HG02759 (cell line): ENCODE measurements at regions not wholly inside any gene's neighbourhood (a gene's known extent, or its start where the extent isn't known, plus 50 kb on each side); places are given as distances from the start of the nearest gene placed in this dataset.
A peak's percentile ranks its signal among the peaks of the same experiment; 100 is the strongest.
"Not testable (repeated sequence)": the region's sequence is repeated elsewhere in the genome, so short reads cannot be mapped to it uniquely, and the experiment has no call there.

Experiments
- ATAC-seq: cut with Tn5 transposase; IDR thresholded peaks from one replicate; pipeline ENCODE4 v1.9.1; 2021; ENCODE audit warnings: mild to moderate bottlenecking, moderate library complexity; ENCODE audit not compliant: unreplicated experiment

DNA sequence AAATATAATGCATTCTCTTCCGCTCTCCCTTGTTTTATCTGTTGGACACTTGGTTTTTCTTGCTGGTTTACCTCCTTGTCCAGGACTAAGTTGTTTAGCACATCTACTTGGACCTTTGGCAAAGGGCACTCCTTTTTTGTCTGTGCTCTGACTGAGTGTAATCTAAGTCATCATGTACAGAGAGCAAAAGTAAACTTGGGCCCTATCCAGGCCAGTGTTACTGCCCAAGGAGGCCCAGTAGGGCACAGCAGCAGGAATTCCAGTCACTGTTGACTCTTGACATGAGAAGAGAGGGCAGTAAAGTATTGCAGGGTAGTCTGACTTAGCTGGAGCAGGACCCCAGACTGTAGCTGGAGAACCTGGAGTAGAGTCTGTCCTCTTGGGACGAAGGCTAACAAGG is 445.5 kb downstream of the ZIC3 start:
- no peak for ATAC-seq

DNA sequence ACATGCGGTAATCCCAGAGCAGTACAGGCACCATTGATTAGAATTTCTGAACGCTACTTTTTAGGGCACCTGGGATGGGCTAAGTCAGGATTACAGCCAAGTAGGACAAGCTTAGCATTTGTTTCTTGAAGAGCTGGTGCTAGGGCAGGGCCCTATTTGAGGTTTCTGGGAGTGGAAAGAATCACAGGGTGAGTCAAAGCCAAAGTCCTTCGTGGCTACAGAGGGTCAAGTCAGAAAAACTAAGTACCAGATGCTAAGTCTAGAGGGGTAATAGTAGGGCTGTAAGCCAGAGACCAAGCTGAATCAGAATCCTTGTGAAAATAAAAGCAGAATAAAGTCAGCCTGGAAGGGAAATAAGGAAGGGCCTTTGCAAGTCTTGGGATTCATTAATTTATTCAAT is 448.6 kb downstream of the ZIC3 start:
- no peak for ATAC-seq

DNA sequence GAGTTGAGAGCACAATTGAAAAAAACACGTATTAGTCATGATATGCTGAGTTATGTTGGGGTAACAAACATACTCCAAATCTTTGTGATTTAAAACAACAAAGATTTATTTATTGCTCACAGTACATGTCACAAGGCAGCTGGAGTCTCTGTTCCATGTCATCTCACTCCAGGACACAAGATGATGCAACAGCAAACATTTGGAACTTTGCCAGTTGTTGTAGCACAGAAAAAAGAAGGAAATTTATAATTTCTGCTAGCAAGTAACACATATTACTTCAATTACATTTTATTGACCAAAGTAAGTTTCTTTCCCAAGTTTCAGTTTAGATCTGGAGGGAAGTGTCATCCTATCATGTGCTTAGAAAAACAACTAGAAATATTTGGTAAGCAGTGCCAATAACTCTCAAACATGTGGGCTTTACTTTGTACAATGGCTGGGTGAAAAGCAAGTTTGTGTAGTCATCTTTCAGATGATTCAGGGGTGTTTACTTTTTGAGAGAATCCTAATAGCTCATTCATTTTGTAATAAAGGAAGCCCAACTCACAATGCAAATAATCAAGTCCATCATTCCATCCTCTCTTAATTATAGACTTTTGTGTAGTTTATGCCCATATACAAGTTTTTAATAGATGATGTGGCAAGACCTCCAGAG is 452.3 kb downstream of the ZIC3 start:
- no peak for ATAC-seq

DNA sequence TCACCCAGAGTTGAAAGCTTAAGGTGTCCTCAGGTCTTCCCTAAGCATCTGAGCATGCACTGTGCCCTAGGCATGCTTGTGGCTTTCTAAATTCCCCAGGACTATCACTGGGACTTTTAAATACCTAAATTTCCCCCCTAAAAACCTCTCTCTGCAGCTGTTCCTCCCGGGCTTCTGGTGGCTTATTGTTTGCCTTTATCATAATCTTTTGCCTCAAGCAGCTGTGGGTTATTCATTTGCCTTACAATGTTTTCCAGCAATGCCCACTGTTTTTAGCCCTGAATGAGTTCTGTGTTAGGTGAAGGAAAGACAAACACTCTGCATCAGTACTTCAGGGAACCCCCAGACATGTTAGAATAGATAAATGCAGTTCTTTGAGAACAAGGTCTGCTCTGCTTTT is 455.0 kb downstream of the ZIC3 start:
- ATAC-seq = no peak

DNA sequence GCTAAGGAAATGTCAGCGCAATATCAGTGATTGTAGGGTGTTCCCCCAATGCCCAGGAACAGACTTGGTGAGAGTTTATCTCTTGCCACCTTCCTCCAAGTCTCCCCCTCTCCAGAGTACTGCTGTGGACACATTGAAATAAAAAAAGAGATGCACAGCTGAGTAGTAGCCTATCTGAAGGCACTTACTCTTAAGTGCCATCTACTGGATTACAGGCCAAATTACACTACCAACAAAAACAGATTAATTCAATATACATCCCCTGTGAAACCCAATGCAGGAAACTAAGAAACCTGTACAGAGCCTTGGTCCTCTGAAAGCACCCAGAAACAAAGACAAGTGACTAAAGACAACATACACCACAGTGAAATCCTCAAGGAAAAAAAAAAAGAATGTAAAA is 460.3 kb downstream of the ZIC3 start:
- ATAC-seq = peak; percentile 50

DNA sequence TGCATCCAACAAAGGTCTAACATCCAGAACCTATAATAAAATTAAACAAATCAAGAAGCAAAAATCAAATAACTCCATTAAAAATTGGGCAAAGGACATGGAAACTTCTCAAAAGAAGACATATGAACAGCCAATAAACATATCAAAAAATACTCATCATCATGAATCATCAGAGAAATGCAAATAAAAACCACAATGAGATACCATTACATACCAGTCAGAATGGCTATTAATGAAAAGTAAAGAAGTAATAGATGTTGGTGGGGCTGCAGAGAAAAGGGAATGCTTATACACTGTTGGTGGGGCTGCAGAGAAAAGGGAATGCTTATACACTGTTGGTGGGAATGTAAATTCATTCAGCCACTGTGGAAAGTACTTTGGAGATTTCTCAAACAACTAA is 465.8 kb downstream of the ZIC3 start:
- no peak for ATAC-seq

DNA sequence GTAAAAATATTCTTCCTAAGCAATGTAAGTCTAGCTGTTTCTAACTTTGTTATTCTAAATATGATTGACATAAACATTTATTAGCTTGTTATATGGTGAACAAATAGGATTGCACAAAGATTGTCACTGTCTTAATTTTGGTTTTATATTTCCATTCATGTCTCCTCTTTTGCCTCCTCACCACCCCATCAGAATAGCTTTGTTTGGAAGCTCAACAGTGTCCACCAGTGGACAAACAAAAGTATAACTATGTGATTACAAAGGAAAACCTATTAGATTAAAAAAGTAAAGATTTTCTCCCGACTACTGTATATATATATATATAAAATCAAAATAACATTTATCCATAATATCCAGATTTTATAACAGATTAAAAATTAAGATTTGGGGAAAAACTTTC is 468.2 kb downstream of the ZIC3 start:
- ATAC-seq = no peak

DNA sequence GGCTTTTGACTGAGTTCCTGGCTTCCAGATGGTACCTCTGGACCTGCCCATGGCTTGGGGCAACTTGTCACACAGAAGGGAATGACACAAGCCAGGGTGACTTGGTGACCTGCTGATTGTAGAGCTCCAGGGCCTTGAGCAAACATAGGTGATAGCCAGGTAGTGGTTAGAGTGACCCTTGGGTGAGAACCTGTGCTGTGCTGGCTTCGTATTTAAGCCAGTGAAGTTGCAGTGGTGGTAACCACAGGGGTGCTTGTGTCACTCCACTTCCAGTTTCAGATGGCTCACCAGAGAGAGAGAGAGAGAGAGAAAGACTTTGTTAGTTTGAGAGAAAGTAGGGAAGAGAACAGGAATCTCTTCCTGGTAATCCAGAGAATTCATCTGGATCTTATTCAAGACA is 471.6 kb downstream of the ZIC3 start:
- ATAC-seq = no peak

DNA sequence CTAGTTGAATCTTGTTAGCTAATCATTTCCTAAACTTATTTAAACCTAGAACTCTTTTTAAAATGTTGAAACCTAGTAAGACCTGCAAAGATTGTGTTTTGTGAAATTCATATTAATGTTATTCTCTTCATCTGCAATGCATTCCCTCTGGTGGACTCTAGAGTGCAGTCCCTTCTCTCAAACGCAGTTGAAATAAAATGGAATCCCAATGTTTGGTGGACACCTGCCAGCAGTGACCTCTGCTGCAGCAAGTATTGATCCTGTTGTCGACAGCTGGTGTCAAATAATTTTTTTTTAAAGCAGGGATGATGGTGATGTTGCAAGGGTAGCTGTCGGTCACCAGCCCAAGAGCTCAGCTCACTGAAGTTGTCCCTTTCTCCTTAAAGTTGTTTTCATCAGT is 492.0 kb downstream of the ZIC3 start:
- ATAC-seq = no peak

DNA sequence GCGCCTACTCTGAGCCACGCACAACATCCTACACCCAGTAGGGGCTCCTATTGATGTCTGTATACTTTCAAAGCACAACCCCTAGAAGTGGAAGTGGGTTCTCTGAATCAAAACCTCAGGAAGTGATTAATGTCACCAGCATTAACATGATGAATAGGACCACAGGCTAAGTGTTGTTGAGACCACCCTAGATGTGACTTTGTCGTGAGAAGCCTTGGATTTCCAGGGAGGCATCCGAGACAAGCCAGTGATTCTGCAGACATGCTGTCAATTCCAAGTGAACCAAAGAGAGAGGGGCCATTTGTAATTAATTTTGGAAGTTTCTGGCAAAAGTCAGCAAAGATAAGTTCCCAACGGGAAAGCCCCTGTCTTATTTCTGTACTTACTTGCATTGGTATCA is 493.0 kb downstream of the ZIC3 start:
- ATAC-seq = no peak

DNA sequence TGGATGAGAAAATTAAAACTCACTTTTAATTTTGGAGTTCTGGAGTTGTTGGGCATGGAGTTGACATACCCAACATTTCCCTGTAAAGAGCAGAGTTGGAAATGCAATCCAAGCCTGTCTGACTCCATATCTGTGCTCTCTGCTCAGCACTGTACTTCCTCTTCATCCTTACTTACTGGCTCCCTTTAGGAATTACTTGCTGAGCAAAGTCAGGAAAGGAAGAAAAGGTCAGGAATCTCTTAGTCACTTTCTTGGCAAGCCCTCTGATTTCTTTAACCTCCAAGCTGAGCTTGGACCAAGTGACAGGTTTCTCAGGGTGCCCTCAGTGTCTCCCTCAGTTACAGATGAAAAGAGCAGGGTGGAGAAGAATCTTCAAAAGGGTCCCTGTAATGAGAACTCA is 501.5 kb downstream of the ZIC3 start:
- ATAC-seq = no peak

DNA sequence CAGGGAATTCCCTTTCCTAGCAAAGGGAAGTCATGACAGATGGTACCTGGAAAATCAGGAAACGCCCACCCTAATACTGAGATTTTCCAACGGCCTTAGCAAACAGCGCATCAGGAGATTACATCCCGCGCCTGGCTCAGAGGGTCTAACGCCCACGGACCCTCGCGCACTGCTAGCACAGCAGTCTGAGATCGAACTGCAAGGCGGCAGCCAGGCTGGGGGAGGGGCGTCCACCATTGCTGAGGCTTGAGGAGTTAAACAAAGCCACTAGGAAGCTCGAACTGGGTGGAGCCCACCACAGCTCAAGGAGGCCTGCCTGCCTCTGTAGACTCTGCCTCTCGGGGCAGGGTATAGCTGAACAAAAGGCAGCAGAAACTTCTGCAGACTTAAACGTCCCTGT is 507.7 kb downstream of the ZIC3 start:
- ATAC-seq = no peak

DNA sequence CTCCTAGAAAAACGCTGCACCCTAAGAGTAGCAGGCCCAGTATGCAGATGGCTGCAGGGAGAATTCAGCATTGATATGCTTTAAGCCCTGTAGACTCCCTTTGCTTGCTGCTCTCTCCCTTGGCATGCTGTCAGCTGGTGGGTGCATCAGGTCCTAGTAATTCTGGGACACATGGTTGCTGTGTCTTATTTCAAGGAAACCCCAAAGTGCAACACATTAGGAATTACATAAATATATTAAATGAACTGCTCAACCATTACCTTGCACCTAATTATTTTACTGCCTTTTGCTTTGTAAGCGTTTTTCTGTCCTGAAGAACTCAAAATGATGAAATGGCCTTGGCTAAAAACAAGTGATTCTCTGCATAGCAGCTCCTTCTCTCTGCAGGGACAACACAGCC is 516.3 kb downstream of the ZIC3 start:
- ATAC-seq = no peak

DNA sequence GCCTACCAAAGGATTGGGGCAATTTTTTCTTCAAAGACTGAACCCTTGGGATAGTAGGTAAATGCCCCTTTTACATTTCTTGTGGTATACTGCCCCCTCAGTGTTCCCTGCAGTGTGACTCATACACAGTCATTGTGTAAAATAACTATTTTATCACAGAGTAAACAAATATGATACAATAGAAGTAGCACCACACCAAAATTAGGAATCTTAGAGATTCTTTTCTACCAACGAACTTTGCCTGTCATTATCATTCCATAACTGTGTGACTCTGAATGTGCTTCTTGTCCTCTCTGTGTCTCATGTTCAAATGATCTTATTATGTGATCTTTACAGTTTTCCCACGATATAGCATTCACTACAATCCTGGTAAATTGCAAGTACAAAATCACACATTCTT is 517.0 kb downstream of the ZIC3 start:
- ATAC-seq = no peak

DNA sequence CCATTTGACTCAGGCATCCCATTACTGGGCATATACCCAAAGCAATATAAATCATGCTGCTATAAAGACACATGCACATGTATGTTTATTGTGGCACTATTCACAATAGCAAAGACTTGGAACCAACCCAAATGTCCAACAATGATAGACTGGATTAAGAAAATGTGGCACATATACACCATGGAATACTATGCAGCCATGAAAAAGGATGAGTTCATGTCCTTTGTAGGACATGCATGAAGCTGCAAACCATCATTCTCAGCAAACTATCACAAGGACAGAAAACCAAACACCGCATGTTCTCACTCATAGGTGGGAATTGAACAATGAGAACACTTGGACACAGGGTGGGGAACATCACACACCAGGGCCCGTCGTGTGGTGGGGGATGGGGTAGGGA is 545.0 kb downstream of the ZIC3 start:
- not testable (repeated sequence) for ATAC-seq

DNA sequence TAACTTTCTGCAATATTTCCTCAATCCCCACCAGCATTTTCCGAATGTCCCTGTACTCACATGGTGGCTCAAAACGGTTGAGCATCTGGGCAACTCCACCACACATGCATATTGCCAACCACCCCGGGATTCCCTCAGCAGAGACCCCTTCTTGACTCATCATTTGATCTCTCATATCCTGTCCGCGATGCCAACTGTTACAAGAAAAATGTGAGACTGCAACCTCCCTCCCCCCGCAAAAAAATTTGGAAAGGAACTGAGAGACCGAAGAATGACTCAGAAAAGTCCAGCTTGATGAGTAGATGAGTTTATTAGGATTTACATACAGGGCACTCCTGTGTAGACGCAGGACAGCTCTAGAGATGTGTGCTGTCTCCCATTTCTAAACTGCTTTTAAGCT is 561.4 kb downstream of the ZIC3 start:
- ATAC-seq = no peak

DNA sequence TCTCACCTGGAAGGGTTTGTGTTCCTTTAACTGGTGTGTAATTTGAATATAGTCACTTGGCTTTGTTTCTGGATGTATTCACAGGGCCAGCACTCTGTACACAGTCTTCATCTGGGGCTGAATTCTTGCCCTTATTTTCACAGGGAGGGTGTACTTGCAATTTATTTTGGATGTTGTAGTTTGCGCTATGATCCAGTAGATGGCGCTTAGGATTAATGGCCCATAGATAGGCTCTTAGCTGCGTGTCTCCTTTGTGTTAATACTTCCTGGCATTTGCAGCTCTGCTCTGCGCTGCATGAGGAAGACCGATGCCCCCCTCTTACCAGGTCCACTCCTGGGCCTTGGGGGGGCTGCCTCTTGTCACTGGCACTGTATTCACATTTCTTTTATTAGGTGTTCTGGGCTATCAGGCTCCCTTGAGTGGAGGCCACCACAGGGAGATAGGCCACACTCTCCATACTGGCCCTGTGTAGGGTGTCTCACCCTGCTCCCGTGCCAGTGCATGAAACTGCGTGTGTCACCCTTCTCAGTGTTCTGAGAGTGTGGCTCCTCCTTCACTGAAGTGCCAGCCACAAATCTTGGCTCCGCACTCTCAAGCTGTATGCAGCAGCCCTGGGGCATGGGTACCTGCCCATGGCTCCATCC is 562.2 kb downstream of the ZIC3 start:
- ATAC-seq = peak; percentile 84

DNA sequence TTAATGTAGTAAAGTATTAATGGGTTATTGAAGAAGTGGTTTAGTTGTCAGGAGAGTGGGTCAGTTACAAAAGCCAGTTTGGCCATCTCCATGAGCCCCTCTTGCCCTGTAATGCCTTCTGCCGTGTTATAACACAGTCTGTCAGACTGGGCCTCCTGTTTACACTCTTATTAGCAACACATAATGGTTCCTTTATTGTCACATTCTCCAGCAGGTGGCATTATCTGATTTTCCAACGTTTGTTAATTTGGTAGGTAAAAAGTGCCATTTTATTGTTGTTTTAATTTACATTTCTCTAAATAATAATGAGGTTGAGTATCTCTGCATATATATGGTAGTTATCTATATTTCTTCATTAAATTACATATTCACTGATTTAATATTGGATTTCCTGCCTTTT is 560.8 kb downstream of the FGF13 start:
- ATAC-seq = no peak

DNA sequence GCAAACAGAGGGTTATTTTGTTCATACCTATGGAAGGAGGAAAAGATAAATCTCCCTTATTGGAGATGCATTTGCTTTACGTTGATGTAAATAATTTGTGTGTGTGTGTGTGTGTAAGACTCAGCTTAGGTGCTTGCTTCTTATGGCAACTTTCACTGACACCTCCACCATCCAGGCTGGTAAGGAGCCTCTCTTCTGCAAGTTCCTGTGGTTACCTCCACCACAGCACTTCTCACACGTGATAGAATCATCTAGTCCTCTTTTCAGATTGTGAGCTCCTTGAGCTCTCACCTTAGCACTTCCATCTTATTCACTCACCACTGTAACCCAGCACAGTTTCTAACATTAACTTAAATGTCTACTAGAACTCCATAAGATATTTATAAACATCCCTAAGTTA is 553.7 kb downstream of the FGF13 start:
- no peak for ATAC-seq

DNA sequence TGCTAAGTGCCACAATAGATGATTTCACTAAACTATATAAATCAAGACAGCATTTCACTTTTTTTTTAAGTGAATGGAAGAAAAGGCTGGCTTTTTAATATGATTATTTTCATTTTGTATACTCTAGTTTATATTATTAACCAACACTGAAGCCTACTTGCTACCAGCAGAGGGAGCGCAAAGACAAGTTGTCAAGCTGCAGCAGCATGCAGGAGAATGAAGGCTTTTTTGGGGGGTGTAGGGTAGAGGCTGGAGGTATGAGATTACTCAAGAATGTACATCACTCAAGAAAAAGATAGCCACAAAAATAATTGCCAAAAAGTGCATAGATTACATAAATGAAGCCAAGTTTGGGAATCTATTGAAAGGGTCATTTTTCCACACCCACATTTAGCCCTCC is 519.5 kb downstream of the FGF13 start:
- no peak for ATAC-seq

DNA sequence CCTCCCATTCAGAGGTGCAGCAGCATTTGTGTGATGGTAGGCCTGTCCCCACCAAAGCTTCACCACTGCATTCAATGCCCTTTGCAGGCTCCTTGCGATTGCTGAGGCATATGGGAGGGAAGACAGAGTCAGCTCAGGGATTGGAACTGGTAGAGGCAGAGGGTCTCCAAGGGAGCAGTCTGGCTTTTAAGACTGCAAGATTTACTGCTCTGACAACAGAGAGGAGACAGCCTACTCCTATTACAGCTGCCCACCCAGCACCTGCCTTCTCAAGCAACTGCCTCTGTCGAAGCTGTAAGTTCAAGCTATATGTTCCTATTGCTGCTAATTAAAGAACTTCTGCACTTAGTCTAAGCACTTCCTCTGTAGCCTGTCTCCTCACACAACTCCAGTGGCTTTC is 481.8 kb downstream of the FGF13 start:
- ATAC-seq = no peak

DNA sequence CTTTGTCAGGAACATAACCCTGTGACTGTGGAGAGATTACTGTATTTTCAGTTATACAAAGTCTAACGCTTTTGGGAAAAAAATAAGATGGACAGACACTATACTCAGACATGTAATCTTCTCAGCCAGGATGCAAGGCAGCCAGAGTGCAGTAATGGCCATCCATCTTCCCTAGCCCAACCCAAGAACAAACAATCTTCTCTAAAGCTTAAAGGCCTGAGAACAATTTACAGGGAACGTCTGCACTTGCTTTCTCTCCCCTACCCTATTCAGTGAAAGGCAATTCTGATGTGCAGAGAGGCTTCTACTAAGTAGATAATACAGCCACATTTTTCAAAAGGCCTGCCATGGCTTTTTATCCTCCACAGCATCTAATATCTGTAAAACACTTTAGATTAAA is 471.3 kb downstream of the FGF13 start:
- no peak for ATAC-seq

DNA sequence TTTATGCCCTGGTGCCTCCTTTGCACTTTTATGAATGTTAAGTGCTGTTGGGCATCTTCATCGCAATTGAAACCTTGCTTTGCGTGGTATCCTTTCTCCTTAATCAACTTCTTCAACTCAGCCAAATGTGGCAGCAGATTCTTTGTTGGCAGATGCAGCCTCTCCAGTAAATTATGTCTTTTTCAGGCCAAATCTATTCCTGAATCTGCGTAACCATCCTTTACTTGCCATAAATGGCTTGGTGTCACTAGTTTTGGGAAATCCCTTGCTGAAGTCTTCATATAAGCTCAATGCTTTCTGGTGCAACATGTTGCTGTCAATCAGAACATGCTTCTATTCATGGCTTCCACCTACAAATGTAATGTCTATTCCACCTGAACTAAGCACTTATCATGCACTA is 457.5 kb downstream of the FGF13 start:
- no peak for ATAC-seq
